Activated CD4-positive, alpha-beta T cell treated with anti-CD3 and anti-CD28 coated beads for 24 hours (primary cell): ENCODE measurements at regions not wholly inside any gene's neighbourhood (a gene's known extent, or its start where the extent isn't known, plus 50 kb on each side); places are given as distances from the start of the nearest gene placed in this dataset.

Experiments used
- DNase-seq, 2 donors: peaks; one replicate each; pipeline ENCODE4 v3.0.0-alpha.2; 2020; ENCODE audit warnings: low read depth in 2 of 2

DNA sequence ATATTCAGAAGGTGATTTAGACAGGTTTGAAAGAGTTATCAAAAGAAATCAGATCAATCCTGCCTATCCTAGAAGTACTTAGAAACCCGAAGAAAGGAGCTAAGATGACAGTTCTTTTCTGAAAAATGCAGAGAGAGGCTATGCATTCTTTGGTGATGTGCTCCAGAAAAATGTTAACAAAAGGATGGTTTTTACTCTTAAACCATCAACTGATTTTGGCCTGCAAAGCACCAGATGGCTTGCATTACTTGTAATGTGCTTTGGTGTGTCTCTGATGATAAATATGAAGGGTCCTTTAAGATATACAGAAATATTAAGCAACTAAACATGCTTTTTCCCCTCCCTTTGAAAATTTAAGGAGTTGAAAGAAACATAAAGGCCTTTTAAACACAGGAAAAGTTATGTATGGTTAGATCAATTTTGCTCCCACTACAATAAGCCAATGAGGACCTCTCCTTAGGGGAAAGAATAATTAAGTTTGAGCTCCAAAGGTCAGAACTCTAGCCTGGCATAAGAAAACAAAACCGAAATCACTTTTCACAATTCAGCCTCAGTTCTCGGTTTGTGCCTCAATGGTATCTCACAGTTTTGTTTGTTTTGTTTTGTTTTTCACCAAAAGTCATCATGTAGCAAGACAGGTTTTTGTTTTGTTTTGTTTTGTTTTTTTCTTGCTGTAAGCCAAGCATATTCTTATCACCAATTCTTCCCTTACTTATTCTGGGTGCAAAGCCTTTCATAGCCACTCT is 302.4 kb upstream of the NT5C1B start:
- DNase-seq, result no peak

DNA sequence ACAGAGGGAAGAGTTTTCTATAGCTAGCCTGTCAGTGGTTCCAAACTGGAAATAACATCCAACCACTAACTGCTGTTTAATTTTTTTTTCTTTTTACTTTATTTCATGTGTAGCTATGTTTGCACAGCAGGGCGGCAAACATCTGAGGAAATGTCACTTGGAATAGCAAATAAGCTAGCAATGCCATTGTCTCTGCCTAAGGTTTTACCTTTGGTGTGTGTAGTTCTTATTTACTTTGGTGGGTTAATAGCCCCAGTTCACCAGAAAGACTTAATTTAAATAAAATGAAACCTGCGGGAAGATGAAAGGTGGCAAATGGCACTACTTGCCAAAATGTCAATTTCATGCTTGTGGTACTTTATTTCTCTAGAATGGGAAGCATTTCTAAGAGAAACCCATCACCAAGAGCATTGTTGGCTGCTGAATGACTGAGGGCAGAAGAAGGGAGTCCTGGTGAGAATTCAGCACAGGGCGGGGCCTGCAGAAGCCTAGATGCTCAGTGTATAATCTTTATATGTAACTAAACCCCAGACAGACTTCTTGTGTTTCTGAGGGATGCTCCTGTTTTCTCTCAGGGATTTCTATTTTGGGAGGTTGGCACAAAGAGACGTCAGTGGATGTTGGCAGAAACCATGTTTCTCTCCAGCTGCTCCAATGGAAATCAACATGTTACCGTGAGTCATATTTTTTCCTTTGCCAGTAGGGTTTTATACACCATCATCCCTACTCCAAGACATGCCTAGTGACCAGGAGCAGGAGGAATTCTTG is 300.4 kb upstream of the NT5C1B start:
- DNase-seq, result no peak

- DNase-seq, result no peak
These were observed 296.1 kb upstream of the NT5C1B start for GRCh38 chr2:18885457-18885856.

GRCh38 chr2:18883616-18884456 is 294.5 kb upstream of the NT5C1B start:
- no peak for DNase-seq

GRCh38 chr2:18871430-18871829 is 282.1 kb upstream of the NT5C1B start:
- no peak for DNase-seq

GRCh38 chr2:18870307-18870706 is 280.9 kb upstream of the NT5C1B start:
- no peak for DNase-seq

GRCh38 chr2:18861951-18862350 is 272.6 kb upstream of the NT5C1B start:
- no peak for DNase-seq

- no peak for DNase-seq
These were observed 270.8 kb upstream of the NT5C1B start for GRCh38 chr2:18860179-18860578.

- no peak for DNase-seq
These were observed 267.4 kb upstream of the NT5C1B start for GRCh38 chr2:18856765-18857164.

- DNase-seq, result no peak
These were observed 265.7 kb upstream of the NT5C1B start for GRCh38 chr2:18855027-18855426.

DNA sequence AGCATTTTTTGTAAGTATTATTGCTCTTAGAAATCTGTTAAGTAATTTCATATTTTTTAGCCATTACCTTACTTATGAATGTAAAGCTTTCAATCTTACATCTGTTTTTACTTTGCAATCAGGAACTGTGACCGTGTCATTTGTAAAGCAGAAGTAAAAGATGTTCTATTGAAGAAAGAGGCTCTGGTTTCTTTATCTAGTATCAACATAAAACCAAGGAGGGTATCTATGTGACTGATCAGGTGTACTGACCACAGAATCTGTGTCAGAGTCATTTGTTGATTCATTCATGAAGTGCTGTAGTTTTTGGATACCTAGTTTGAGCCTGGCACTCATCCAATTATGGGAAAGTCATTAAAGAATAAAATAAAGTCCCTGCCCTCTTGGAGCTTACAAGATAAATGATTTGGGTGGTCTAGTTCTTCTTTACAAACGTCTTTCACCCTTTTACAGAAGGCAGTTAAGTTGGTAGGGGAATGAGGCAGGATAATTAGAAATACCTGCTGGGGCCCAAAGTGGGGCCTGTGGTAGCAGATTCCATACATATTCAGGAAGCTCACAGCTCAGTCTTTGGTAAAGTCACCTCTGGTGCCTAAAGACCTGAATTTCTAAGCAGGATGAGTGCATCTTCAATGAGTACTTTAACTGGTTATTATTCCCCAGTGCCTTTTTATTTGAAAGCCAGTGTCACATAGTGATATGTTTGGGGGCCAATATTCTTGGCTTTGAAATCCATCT is 260.6 kb upstream of the NT5C1B start:
- no peak for DNase-seq

- no peak for DNase-seq
These were observed 259.3 kb upstream of the NT5C1B start for GRCh38 chr2:18848646-18849045.

- no peak for DNase-seq
These were observed 256.6 kb upstream of the NT5C1B start for GRCh38 chr2:18845854-18846445.

- DNase-seq, result no peak
These were observed 253.5 kb upstream of the NT5C1B start for GRCh38 chr2:18842836-18843235.

DNA sequence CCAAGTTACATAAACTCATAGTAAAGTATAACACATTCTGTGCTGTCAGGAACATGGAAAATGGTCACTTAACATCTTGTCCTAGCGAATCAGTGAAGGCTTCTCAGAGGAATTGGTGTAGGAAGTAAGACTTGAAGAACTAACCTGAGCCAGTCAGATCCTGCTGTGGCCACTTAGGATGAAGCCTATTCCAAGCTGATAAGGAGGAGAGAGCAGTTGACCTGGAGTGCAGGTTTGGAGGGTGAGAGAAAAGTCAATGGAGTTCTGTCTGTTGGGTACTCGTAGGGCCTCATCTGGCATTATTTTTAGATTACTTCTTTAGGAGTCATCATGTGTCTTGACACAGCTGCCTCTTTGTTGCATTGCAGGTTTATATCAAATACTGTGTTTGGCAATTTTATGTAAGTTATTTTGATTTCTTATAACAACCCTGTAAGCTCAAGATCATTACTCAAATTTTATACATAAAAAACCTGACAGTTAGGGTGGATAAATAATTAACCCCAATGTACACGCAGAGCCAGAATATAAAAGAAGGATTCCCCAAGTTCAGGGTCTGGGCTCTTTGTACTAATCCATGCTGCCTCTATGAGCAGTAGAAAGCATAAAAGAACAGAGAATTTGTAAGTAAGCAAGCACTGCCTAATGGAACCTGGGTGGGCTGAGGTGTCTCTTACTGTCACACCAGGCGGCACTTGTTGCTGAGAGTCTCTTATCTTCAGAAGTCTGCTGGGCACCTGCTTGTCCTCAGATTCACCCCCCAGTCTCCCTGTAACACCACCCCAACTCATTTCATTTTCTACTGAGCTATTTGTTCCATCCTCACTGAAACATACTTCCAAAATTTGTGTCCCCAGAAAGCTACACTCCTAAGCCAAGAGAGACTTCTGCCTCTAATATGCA is 252.1 kb upstream of the NT5C1B start:
- DNase-seq, result no peak

GRCh38 chr2:18837240-18837639 is 247.9 kb upstream of the NT5C1B start:
- no peak for DNase-seq

- DNase-seq, result no peak
These were observed 247.1 kb upstream of the NT5C1B start for GRCh38 chr2:18836436-18836835.

DNA sequence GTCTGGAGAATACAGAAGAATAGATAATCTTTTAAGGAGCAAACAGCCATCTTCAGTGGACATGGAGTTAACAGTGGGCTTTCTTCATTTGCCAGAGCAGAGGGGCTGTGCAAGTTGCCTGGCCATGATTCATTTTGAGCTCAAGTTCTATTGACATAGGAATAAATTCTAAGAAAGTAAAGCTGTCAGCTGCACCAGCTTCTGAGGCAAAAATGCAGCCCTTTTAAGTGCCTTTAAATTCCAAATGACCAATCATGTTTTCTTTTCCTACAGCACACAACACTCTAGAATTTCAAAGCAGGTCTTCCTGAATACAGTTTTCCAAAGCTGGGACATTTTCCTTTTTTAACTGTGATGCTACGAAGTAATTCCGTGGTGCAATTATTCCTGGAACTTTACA is 246.4 kb upstream of the NT5C1B start:
- DNase-seq, result no peak

DNA sequence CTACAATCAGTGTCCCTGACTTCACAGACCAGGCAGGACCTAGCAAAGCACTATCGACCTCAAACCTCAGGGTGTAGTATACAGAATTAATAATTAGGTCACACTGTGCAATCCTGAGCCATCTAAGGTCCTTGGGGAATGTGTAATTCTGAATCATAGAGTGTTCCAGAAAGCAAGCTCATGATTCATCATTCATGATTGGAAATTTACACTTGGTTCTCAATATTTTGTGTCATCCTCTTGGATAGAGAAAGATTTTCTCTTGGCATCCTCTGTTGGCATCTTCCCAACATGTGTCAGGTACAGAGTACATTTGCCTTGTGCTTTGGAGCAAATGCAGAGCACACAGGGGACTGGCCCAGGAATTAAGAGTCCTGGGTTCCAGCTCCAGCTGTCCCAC is 245.0 kb upstream of the NT5C1B start:
- no peak for DNase-seq

GRCh38 chr2:18833941-18834340 is 244.6 kb upstream of the NT5C1B start:
- DNase-seq, result no peak
